HUES64 (cell line): ENCODE measurements at regions not wholly inside any gene's neighbourhood (a gene's known extent, or its start where the extent isn't known, plus 50 kb on each side); places are given as distances from the start of the nearest gene placed in this dataset.
"Not testable (repeated sequence)": the region's sequence is repeated elsewhere in the genome, so short reads cannot be mapped to it uniquely, and the experiment has no call there.

Experiments
- H3K27ac ChIP-seq: 2 replicates; pipeline ENCODE4 v1.7.0; 2013; ENCODE audit warnings: low read depth, low read length, inconsistent platforms
- H3K27me3 ChIP-seq: 2 replicates; pipeline ENCODE4 v1.6.1; 2013; ENCODE audit warnings: mild to moderate bottlenecking, low read length; ENCODE audit not compliant: insufficient read depth
- H3K36me3 ChIP-seq: 2 replicates; pipeline ENCODE4 v1.6.1; 2013; ENCODE audit warnings: mild to moderate bottlenecking, low read length; ENCODE audit not compliant: insufficient read depth
- H3K4me1 ChIP-seq: 2 replicates; pipeline ENCODE4 v1.6.1; 2013; ENCODE audit warnings: mild to moderate bottlenecking, low read length, moderate library complexity; ENCODE audit not compliant: insufficient read depth
- H3K4me3 ChIP-seq: 2 replicates; pipeline ENCODE4 v1.5.1; 2013; ENCODE audit warnings: mild to moderate bottlenecking, low read length, moderate library complexity
- H3K9ac ChIP-seq: 2 replicates; pipeline ENCODE4 v1.6.1; 2013; ENCODE audit warnings: mild to moderate bottlenecking, low read depth, low read length
- H3K9me3 ChIP-seq: 2 replicates; pipeline ENCODE4 v1.6.1; 2013; ENCODE audit warnings: low read depth, low read length; ENCODE audit not compliant: insufficient read depth
- WGBS: fragments of 150-250, 120-280 bp; methylation state at CpG from one replicate; pipeline ENCODE4 v1.1.7; 2013; ENCODE audit warnings: missing lambda C conversion rate; 5-methylcytosine and 5-hydroxymethylcytosine counted together

DNA sequence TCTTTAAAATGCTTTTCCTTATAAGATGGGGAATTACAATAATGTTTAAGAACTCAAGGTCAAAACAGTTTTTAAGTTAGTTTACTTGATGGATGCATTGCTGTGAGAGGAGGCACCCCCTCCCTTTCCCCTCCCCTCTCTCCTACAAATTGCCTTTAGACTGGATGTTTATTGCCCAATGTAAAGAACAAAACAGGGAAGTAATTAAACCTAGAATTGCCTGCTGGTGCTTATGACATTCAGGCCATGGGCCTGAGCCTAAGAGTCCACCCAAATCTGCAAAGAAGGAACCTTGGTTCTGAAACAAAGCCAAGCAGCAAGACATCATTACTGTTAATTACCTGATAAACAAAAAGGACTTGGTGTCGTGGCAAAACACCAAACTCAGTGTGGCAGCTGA, 630.3 kb downstream of the ISL1 start:
- Histone ChIP-seq H3K36me3 (no peaks in the 10 kb centered on the region), H3K4me1 (peaks cover 12% of the 10 kb centered on the region), H3K27me3 (no peaks in the 10 kb centered on the region), H3K9ac (no peak overlapping the region), H3K27ac (no peak overlapping the region), H3K9me3 (no peaks in the 10 kb centered on the region), H3K4me3 (no peak overlapping the region)
- 44% methylated on average over 1 of the region's 1 CpG for WGBS

DNA sequence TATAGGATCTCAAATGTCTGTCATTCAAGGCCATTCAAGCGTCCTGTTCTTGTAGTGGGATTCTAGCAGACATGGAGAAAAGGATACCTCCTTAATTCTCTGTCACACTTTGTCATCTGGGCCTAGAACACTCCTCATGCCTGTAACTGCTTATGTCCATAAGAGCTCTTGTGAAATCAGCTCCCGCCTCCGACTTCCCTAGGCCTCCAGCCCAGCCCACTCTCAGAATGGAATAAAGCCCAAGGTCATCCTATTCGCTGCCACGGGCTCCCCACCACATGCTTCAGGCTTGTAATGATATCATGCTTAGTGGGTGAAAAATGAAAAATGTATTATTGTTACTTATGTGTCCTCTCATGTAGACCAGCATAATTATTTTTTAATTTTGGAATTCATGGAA, 632.5 kb downstream of the ISL1 start:
- H3K9me3 ChIP-seq = no peaks in the 10 kb centered on the region
- peaks cover 12% of the 10 kb centered on the region for H3K4me1 ChIP-seq
- no peak overlapping the region for H3K4me3 ChIP-seq
- H3K9ac ChIP-seq = no peak overlapping the region
- no peak overlapping the region for H3K27ac ChIP-seq
- no peaks in the 10 kb centered on the region for H3K27me3 ChIP-seq
- 93% methylated on average over 5 of the region's 5 CpGs for WGBS
- no peaks in the 10 kb centered on the region for H3K36me3 ChIP-seq

DNA sequence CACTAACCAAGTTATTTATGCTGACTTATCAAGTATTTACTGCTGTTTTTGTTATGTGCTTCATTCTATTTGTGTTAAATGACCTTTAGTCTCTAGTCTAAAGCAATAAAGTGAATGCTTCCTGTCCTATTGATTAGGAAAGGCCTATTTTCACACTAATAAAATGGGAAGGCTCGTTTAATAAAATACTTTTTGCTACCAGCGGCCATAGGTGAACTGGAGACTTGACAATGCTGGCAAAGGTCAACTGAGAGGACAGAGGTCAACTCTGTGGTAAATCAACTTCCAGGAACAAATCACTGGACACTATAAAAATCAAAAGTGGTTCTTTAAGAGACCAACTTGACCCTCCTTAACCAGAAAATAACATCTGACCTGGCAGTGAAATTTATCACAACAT, 634.3 kb downstream of the ISL1 start:
- H3K36me3 ChIP-seq = no peaks in the 10 kb centered on the region
- H3K4me3 ChIP-seq = no peak overlapping the region
- H3K27ac ChIP-seq = no peak overlapping the region
- no peaks in the 10 kb centered on the region for H3K9me3 ChIP-seq
- no peaks in the 10 kb centered on the region for H3K27me3 ChIP-seq
- WGBS = 87% methylated on average over 2 of the region's 2 CpGs
- H3K4me1 ChIP-seq = peaks cover 12% of the 10 kb centered on the region
- H3K9ac ChIP-seq = no peak overlapping the region

DNA sequence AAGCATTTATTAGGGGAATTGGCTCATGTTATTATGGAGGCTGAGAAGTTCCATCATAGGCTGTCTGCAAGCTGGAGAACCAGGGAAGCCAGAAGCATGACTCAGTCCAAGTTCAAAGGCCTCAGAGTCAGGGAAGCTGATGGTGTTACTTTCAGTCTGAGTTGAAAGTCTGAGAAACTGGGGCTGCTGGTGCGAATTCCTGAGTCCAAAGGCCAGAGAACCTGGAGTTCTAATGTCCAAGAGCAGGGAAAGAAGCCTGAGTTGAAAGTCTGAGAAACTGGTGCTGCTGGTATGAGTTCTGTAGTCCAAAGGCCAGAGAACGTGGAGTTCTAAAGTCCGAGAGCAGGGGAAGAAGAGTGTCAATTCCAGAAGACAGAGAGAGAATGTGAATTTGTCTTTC, 641.1 kb downstream of the ISL1 start:
- 64% methylated on average over 3 of the region's 3 CpGs for WGBS
- H3K4me1 ChIP-seq = no peaks in the 10 kb centered on the region
- H3K4me3 ChIP-seq = no peak overlapping the region
- no peaks in the 10 kb centered on the region for H3K27me3 ChIP-seq
- H3K36me3 ChIP-seq = no peaks in the 10 kb centered on the region
- H3K27ac ChIP-seq = no peak overlapping the region
- no peaks in the 10 kb centered on the region for H3K9me3 ChIP-seq
- no peak overlapping the region for H3K9ac ChIP-seq

DNA sequence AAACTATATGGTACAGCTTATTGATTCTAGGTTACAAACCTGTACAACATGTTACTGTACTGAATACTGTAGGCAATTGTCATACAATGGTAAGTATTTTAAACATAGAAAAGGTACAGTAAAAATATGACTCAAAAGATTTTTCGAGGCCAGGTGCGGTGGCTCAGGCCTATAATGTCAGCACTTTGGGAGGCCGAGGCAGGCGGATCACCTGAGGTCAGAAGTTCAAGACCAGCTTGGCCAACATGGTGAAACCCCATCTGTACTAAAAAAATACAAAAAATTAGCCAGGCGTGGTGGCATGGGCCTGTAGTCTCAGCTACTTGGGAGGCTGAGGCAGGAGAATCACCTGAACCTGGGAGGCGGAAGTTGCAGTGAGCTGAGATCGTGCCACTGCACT, 646.6 kb downstream of the ISL1 start:
- not testable (repeated sequence) for H3K4me3 ChIP-seq, H3K4me1 ChIP-seq, H3K27me3 ChIP-seq, H3K36me3 ChIP-seq, H3K9ac ChIP-seq, H3K27ac ChIP-seq, H3K9me3 ChIP-seq
- WGBS = 95% methylated on average over 7 of the region's 7 CpGs

DNA sequence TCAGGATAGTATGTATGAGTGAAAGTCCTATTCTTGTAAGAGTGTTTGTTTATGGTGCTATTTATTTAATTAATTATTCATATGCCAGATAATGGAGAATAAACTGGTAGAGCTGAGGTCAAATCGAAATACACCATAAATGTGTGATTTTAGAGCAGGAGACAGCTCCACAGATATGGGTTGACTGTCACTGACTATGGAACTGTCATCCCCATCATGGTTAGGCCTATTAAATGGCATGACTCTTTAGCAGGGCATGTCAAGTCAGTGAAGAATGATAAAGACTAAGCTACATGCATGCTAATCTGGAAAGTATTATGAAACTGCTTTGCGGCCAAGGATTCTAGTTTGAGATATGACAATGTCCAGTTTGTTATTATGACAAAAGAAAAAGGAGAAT, 658.6 kb downstream of the ISL1 start:
- Histone ChIP-seq H3K4me3 (no peak overlapping the region), H3K27me3 (no peaks in the 10 kb centered on the region), H3K4me1 (peaks cover 20% of the 10 kb centered on the region), H3K9me3 (no peaks in the 10 kb centered on the region), H3K36me3 (no peaks in the 10 kb centered on the region), H3K9ac (no peak overlapping the region), H3K27ac (no peak overlapping the region)
- 92% methylated on average over 2 of the region's 2 CpGs for WGBS

DNA sequence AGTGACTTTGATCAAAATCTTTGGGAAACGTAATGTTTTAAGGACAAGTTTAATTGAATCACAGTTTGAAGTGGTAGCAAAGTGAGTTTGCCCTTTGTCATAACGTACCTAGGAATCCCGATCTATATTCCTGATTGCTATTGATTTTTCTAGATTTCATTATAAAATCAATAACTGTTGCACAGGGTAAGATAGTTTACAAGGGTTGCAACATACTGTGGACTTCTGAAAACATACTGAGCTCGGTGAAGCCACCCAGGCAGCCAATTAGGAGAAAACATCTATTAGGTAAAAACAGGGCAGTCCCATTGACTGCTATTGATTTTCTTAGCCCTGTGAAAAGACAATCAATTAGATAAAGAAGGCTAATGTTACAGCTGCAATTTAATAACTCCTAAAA, 659.9 kb downstream of the ISL1 start:
- Histone ChIP-seq H3K27ac (peak overlapping the region; percentile 56; the same call in 1 of the 2 replicates), H3K36me3 (no peaks in the 10 kb centered on the region)
- 94% methylated on average over 4 of the region's 4 CpGs for WGBS

DNA sequence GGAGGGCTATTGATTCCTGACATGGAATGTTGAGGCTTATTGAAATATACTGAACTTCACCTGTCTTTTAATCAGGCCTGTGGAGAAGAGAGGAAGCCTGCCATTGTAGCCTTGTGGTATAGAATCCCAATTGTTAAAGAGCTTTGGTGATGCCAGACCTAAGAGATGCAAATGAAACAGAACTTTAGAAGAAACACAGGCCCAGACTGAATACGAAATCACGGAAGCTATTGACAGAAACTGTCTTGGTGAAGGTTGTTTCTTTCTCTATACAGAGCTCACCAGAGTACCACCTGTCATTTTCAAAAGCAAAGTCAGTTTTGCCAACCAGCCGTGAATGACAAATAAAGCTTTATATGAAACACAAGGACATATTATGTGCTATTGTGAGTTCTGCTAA, 660.3 kb downstream of the ISL1 start:
- H3K4me3 ChIP-seq = no peak overlapping the region

More for the DNA sequence above, 659.9 kb downstream of the ISL1 start:
- H3K4me3 ChIP-seq = no peak overlapping the region
- no peak overlapping the region for H3K9ac ChIP-seq
- H3K27me3 ChIP-seq = no peaks in the 10 kb centered on the region
- H3K9me3 ChIP-seq = no peaks in the 10 kb centered on the region
- peaks cover 20% of the 10 kb centered on the region for H3K4me1 ChIP-seq

DNA sequence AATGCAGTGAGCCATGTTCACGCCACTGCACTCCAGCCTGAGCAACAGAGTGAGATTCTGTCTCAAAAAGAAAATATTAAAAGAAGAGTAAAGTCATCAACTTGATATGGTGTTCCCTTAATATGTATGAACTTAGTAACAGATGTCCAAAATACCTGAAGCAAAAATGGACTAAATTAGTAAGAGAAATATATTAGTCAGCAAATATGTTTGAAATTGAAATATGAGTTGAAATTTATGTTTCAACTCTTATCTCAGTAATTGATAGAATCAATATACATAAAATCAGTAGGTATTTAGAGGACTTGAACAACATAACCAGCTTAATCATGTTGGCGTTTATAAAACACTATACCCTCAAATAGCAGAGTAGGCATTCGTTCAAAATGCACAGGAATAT, 668.5 kb downstream of the ISL1 start:
- 100% methylated on average over 3 of the region's 3 CpGs for WGBS
- H3K9me3 ChIP-seq = no peaks in the 10 kb centered on the region
- H3K36me3 ChIP-seq = no peaks in the 10 kb centered on the region
- no peak overlapping the region for H3K27ac ChIP-seq
- no peaks in the 10 kb centered on the region for H3K27me3 ChIP-seq
- H3K4me1 ChIP-seq = no peaks in the 10 kb centered on the region
- no peak overlapping the region for H3K9ac ChIP-seq
- H3K4me3 ChIP-seq = no peak overlapping the region

More for the DNA sequence above, 660.3 kb downstream of the ISL1 start:
- Histone ChIP-seq H3K36me3 (no peaks in the 10 kb centered on the region), H3K4me1 (peaks cover 20% of the 10 kb centered on the region), H3K9ac (no peak overlapping the region), H3K27ac (peak overlapping the region; percentile 56; the same call in 1 of the 2 replicates), H3K27me3 (no peaks in the 10 kb centered on the region), H3K9me3 (no peaks in the 10 kb centered on the region)
- 44% methylated on average over 2 of the region's 3 CpGs for WGBS

DNA sequence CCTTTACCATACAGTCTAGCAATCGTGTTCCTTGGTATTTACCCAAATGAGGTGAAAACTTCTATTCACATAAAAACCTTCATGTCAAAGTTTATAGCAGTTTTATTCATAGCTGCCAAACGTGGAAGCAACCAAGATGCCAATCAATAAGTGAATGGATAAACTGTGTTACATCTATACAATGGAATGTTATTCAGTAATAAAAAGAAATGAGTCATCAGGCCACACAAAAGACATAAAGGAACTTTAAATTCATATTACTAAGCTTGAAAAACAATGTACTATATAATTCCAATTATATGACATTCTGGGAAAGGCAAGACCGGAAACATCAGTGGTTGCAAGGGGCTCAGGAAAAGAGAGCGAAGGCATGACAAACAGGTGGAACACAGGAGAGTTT, 679.9 kb downstream of the ISL1 start:
- H3K9ac ChIP-seq = no peak overlapping the region
- H3K36me3 ChIP-seq = no peaks in the 10 kb centered on the region
- no peak overlapping the region for H3K4me3 ChIP-seq
- H3K9me3 ChIP-seq = peaks cover 14% of the 10 kb centered on the region; the same call in 1 of the 2 replicates
- no peak overlapping the region for H3K27ac ChIP-seq
- 95% methylated on average over 3 of the region's 4 CpGs for WGBS
- no peaks in the 10 kb centered on the region for H3K27me3 ChIP-seq
- H3K4me1 ChIP-seq = no peaks in the 10 kb centered on the region

DNA sequence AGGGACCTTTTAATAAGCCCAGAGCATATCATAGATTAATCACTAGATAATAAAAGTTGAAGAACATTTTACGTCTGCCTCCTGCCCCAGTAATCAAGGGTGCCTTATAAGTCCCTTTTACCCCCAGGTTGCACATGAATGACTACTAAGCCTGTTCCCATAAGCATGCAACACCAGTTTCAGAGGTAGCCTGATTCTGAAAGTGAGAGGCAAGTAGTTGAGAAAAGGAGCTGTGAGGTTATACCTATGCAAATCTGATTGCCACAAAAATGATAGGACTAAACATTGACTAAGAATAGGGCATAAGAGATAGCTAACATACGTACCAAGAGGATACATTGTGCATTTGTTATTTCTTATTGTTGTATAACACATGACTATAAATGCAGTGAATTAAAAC, 681.9 kb downstream of the ISL1 start:
- Histone ChIP-seq H3K4me3 (no peak overlapping the region), H3K9ac (no peak overlapping the region), H3K36me3 (no peaks in the 10 kb centered on the region), H3K4me1 (no peaks in the 10 kb centered on the region), H3K27ac (no peak overlapping the region), H3K9me3 (peaks cover 16% of the 10 kb centered on the region; the same call in 1 of the 2 replicates), H3K27me3 (no peaks in the 10 kb centered on the region)
- WGBS = 88% methylated on average over 2 of the region's 2 CpGs

DNA sequence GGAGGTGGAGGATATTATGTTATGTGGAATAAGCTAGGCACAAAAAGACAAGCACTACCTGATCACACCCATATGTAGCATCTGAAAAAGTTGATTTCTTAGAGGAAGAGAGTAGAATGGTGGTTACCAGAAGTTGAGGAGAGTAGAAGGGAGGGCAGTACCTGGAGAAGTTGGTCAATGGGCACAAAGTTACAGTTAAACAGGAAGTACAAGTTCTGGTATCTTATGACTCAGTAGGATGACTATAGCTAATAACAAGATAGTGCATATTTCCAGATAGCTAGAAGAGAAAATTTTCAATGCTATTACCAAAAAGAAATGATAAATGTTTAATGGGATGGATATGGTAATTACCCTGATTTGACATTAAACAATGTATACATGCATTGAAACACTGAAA, 686.7 kb downstream of the ISL1 start:
- H3K36me3 ChIP-seq = no peaks in the 10 kb centered on the region
- no peak overlapping the region for H3K4me3 ChIP-seq
- no peaks in the 10 kb centered on the region for H3K27me3 ChIP-seq
- no peak overlapping the region for H3K9ac ChIP-seq
- H3K9me3 ChIP-seq = peaks cover 16% of the 10 kb centered on the region; the same call in 1 of the 2 replicates
- H3K4me1 ChIP-seq = no peaks in the 10 kb centered on the region
- H3K27ac ChIP-seq = no peak overlapping the region
